Thoracic aorta (tissue), 2 donors: ENCODE measurements at regions not wholly inside any gene's neighbourhood (a gene's known extent, or its start where the extent isn't known, plus 50 kb on each side); places are given as distances from the start of the nearest gene placed in this dataset.

Source experiments
- ATAC-seq: fragments of 150-250 bp; one replicate; pipeline ENCODE4 v1.8.0; 2017; ENCODE audit warnings: low read depth; ENCODE audit not compliant: insufficient number of reproducible peaks, low FRiP score
- DNase-seq: peaks from one replicate; pipeline ENCODE4 v3.0.0-alpha.2; 2020; ENCODE audit warnings: low spot score
- H3K27ac ChIP-seq, 2 donors: fragments of 200-600 bp; sonication (generic); 1 replicate in 1 of 2; 2 replicates in 1 of 2; pipeline ENCODE4 v1.5.1; 2016; ENCODE audit warnings: mild to moderate bottlenecking in 2 of 2, moderate library complexity in 2 of 2
- H3K27me3 ChIP-seq: fragments of 200-600 bp; sonication (generic); replicated peaks from 2 replicates; pipeline ENCODE4 v1.6.0; 2016; ENCODE audit warnings: mild to moderate bottlenecking; ENCODE audit not compliant: insufficient read depth
- H3K36me3 ChIP-seq: fragments of 200-600 bp; sonication (generic); one replicate; pipeline ENCODE4 v1.5.1; 2016
- H3K4me1 ChIP-seq, 2 donors: fragments of 200-600 bp; sonication (generic); 1 replicate in 1 of 2; 2 replicates in 1 of 2; pipeline versions ENCODE4 v1.5.1 to v1.6.0; 2016; ENCODE audit warnings: low read depth in 2 of 2, mild to moderate bottlenecking in 1 of 2; ENCODE audit not compliant: control insufficient read depth in 1 of 2
- H3K4me3 ChIP-seq: fragments of 200-600 bp; sonication (generic); 2 replicates; pipeline ENCODE4 v1.5.1; 2016; ENCODE audit warnings: mild to moderate bottlenecking
- H3K9me3 ChIP-seq: fragments of 200-600 bp; sonication (generic); 2 replicates; pipeline ENCODE4 v1.5.1; 2016
- CTCF ChIP-seq: fragments of 200-600 bp; sonication (generic); IDR thresholded peaks from one replicate; pipeline ENCODE4 v1.5.1; 2019; ENCODE audit warnings: antibody characterized with exemption

GRCh38 chr6:19734519-19734918 is 102.7 kb upstream of the ID4 start:
- DNase-seq (no peak), ATAC-seq (no peak)
- H3K9me3 ChIP-seq, result peaks cover 3% of the 10 kb centered on the region
- H3K27ac ChIP-seq, result no peak overlapping the region
- H3K27me3 ChIP-seq, result no peaks in the 10 kb centered on the region
- TF ChIP-seq CTCF, result no peak
- peaks cover 0 to 24% of the 10 kb centered on the region in 2 donors for H3K4me1 ChIP-seq
- no peaks in the 10 kb centered on the region for H3K36me3 ChIP-seq
- H3K4me3 ChIP-seq, result no peak overlapping the region

- H3K9me3 ChIP-seq, result no peaks in the 10 kb centered on the region
- DNase-seq, result no peak
- TF ChIP-seq CTCF, result no peak
- H3K4me1 ChIP-seq, result peaks cover 0 to 23% of the 10 kb centered on the region in 2 donors
- no peaks in the 10 kb centered on the region for H3K36me3 ChIP-seq
- ATAC-seq, result no peak
- H3K4me3 ChIP-seq, result no peak overlapping the region
- H3K27ac ChIP-seq, result no peak overlapping the region
- H3K27me3 ChIP-seq, result no peaks in the 10 kb centered on the region
Observed at GRCh38 chr6:19736066-19736465, 101.1 kb upstream of the ID4 start.

- Histone ChIP-seq H3K27me3 (no peaks in the 10 kb centered on the region), H3K4me1 (peaks cover 0 to 23% of the 10 kb centered on the region in 2 donors), H3K4me3 (no peak overlapping the region), H3K27ac (peak overlapping the region; percentile 51 to 74), H3K36me3 (no peaks in the 10 kb centered on the region), H3K9me3 (no peaks in the 10 kb centered on the region)
- DNase-seq (no peak), ATAC-seq (peak; percentile 86)
- TF ChIP-seq CTCF, result no peak
Observed at GRCh38 chr6:19738010-19738409, 99.2 kb upstream of the ID4 start.

- no peaks in the 10 kb centered on the region for H3K4me1 ChIP-seq
- ATAC-seq (no peak), DNase-seq (no peak)
- no peak overlapping the region for H3K27ac ChIP-seq
- TF ChIP-seq CTCF, result no peak
- no peaks in the 10 kb centered on the region for H3K27me3 ChIP-seq
- no peaks in the 10 kb centered on the region for H3K9me3 ChIP-seq
- no peak overlapping the region for H3K4me3 ChIP-seq
- H3K36me3 ChIP-seq, result no peaks in the 10 kb centered on the region
Observed at GRCh38 chr6:19749722-19750121, 87.4 kb upstream of the ID4 start.

DNA sequence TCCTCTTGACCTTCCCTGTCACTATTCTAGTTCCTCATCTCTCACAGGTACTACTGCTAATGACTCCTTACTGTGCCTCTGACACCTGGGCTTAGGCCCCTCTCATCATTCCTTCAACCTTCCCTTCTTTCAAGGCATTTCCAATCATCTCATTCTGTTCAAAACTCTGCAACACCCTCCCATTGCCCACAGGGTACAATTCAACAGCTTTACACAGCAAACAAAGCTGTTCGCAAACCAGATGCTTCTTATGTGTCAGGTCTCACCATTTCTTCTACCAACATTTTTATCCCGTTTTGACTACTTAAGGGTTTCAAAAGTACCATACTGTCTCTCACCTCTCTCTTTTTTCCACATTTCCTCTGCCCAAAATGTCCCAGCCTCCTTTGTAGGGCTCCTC is 84.4 kb upstream of the ID4 start:
- no peaks in the 10 kb centered on the region for H3K4me1 ChIP-seq
- H3K9me3 ChIP-seq, result no peaks in the 10 kb centered on the region
- TF ChIP-seq CTCF, result no peak
- ATAC-seq, result no peak
- H3K36me3 ChIP-seq, result no peaks in the 10 kb centered on the region
- H3K4me3 ChIP-seq, result no peak overlapping the region
- H3K27me3 ChIP-seq, result no peaks in the 10 kb centered on the region
- no peak overlapping the region for H3K27ac ChIP-seq
- no peak for DNase-seq
